GM19351 (cell line): ENCODE measurements at regions not wholly inside any gene's neighbourhood (a gene's known extent, or its start where the extent isn't known, plus 50 kb on each side); places are given as distances from the start of the nearest gene placed in this dataset.

Source experiments
- ATAC-seq: cut with Tn5 transposase; IDR thresholded peaks from one replicate; pipeline ENCODE4 v1.9.1; 2021; ENCODE audit warnings: mild to moderate bottlenecking, moderate library complexity; ENCODE audit not compliant: unreplicated experiment

GRCh38 chr14:85466678-85467077 lies 63.3 kb upstream of the FLRT2 start:
- ATAC-seq, result no peak

GRCh38 chr14:85468816-85469215 lies 61.1 kb upstream of the FLRT2 start:
- no peak for ATAC-seq

GRCh38 chr14:85471156-85471555 lies 58.8 kb upstream of the FLRT2 start:
- ATAC-seq, result no peak

DNA sequence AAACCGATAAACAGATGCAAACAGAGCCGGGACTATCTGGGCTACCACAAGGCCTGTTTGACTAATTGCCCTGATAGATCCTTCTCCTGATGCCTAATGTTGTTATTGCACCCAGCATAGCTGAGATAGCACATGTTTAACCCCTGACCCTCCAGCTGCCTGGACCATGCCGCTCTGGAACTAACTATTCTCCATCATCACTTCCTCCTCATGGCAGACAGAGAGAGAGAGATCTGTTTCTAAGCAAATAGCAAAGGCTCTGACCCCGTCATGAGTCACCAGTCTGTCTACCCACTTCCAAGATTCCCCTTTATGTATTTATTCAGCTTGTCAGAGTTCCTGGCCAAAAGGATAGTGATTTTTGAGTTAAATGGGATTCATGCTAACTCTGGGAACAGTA lies 58.2 kb upstream of the FLRT2 start:
- ATAC-seq, result no peak

DNA sequence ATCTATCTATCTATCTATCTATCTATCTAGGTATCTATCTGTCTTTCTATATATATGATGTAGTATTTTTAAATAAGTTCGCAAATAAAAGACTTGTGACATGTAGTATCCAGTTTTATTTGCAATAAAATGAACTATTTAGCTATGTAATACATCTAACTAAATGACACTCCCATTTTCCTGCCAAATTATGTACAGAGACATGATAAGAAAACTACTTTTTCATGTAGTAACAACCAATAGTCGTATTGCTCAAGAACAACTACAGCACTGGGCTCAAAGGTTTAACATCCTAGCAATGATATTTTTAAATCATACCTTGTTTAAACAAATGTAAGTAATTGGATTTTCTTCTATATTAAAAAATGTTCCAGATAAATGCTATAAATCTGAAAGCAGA lies 55.5 kb upstream of the FLRT2 start:
- ATAC-seq, result no peak

DNA sequence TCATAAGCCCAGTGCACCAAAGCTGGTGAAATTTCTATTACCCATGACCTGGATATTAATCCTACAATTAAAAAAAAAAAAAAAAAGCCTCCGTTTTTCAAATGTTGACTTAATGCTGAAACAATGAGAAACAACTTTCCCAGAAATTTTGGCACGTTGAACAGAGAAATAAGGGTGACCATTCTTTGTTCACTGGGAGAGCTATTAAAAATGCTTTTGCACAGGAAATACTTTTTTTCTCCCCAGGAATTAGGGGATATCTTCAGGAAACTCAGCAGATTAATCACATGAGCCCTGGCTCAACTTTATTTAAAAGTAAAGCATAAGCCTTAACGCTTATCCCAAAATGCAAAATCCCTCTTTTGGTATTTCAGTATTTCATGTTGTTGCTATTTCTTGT lies 54.8 kb upstream of the FLRT2 start:
- ATAC-seq, result no peak

- no peak for ATAC-seq
These were observed 50.6 kb upstream of the FLRT2 start for GRCh38 chr14:85479306-85479705.

DNA sequence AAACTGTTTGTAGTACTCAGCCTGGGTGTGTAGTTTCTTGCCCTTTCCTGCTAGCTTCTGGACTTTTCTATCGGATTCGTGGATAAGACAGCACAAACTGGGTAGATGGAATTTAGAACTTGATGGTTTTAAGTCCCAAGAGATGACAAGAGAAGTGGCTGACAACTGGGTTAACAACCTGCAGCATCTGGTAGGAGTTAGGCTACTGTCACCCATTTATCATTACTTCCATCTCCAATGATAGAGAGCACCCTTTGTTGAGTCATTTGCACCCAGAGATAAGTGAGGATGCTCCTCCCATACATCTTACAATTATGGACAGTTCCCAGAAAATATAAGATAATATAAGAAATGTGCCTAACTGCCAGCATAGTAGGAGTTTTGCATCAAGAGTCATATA lies 50.2 kb upstream of the FLRT2 start:
- no peak for ATAC-seq
